ENCODE measurements at regions not wholly inside any gene's neighbourhood (a gene's known extent, or its start where the extent isn't known, plus 50 kb on each side); places are given as distances from the start of the nearest gene placed in this dataset.
"Not testable (repeated sequence)": the region's sequence is repeated elsewhere in the genome, so short reads cannot be mapped to it uniquely, and the experiment has no call there.

- FAIRE-seq (no peak), DNase-seq (ENCODE audit: insufficient read length, low spot score) (no peak)
Observed at GRCh38 chr12:89827592-89827991, 119.0 kb upstream of the ATP2B1 start.

- no peak for FAIRE-seq
- DNase-seq (ENCODE audit: insufficient read length, low spot score) = no peak
Observed at GRCh38 chr12:89826468-89826867, 117.8 kb upstream of the ATP2B1 start.

GRCh38 chr12:89825591-89826449 is 117.2 kb upstream of the ATP2B1 start:
- DNase-seq (ENCODE audit: insufficient read length, low spot score) (peak; percentile 47), FAIRE-seq (peak; percentile 4)

- DNase-seq (ENCODE audit: insufficient read length, low spot score) (no peak), FAIRE-seq (no peak)
Observed at GRCh38 chr12:89824822-89825221, 116.2 kb upstream of the ATP2B1 start.

GRCh38 chr12:89822992-89823391 is 114.4 kb upstream of the ATP2B1 start:
- FAIRE-seq = not testable (repeated sequence)

GRCh38 chr12:89821896-89822295 is 113.3 kb upstream of the ATP2B1 start:
- DNase-seq (ENCODE audit: insufficient read length, low spot score) = no peak
- FAIRE-seq = no peak

More at GRCh38 chr12:89822992-89823391, 114.4 kb upstream of the ATP2B1 start:
- DNase-seq (ENCODE audit: insufficient read length, low spot score) = not testable (repeated sequence)

- no peak for DNase-seq (ENCODE audit: insufficient read length, low spot score)
- no peak for FAIRE-seq
Observed at GRCh38 chr12:89817501-89818226, 109.0 kb upstream of the ATP2B1 start.

- FAIRE-seq (no peak), DNase-seq (ENCODE audit: insufficient read length, low spot score) (no peak)
Observed at GRCh38 chr12:89815225-89815624, 106.6 kb upstream of the ATP2B1 start.

GRCh38 chr12:89803412-89803811 is 94.8 kb upstream of the ATP2B1 start:
- no peak for FAIRE-seq
- no peak for DNase-seq (ENCODE audit: insufficient read length, low spot score)

- no peak for DNase-seq (ENCODE audit: insufficient read length, low spot score)
- FAIRE-seq = no peak
Observed at GRCh38 chr12:89801284-89801683, 92.6 kb upstream of the ATP2B1 start.

- no peak for FAIRE-seq
- no peak for DNase-seq (ENCODE audit: insufficient read length, low spot score)
Observed at GRCh38 chr12:89800435-89800834, 91.8 kb upstream of the ATP2B1 start.

- FAIRE-seq (no peak), DNase-seq (ENCODE audit: insufficient read length, low spot score) (no peak)
Observed at GRCh38 chr12:89799316-89799715, 90.7 kb upstream of the ATP2B1 start.

- DNase-seq (ENCODE audit: insufficient read length, low spot score) = no peak
- no peak for FAIRE-seq
Observed at GRCh38 chr12:89797436-89797835, 88.8 kb upstream of the ATP2B1 start.

GRCh38 chr12:89796798-89797382 is 88.3 kb upstream of the ATP2B1 start:
- FAIRE-seq = no peak
- DNase-seq (ENCODE audit: insufficient read length, low spot score) = no peak

- no peak for FAIRE-seq
- no peak for DNase-seq (ENCODE audit: insufficient read length, low spot score)
Observed at GRCh38 chr12:89793946-89794345, 85.3 kb upstream of the ATP2B1 start.

GRCh38 chr12:89791286-89791685 is 82.6 kb upstream of the ATP2B1 start:
- DNase-seq (ENCODE audit: insufficient read length, low spot score) = no peak
- no peak for FAIRE-seq

- DNase-seq (ENCODE audit: insufficient read length, low spot score) (no peak), FAIRE-seq (no peak)
Observed at GRCh38 chr12:89789862-89790261, 81.2 kb upstream of the ATP2B1 start.

- no peak for FAIRE-seq
Observed at GRCh38 chr12:89787763-89788162, 79.1 kb upstream of the ATP2B1 start.

GRCh38 chr12:89786177-89786810 is 77.7 kb upstream of the ATP2B1 start:
- no peak for DNase-seq (ENCODE audit: insufficient read length, low spot score)
- FAIRE-seq = no peak

More at GRCh38 chr12:89787763-89788162, 79.1 kb upstream of the ATP2B1 start:
- no peak for DNase-seq (ENCODE audit: insufficient read length, low spot score)

- peak; percentile 23 for DNase-seq (ENCODE audit: insufficient read length, low spot score)
Observed at GRCh38 chr12:89783359-89784060, 74.9 kb upstream of the ATP2B1 start.

More at GRCh38 chr12:89783359-89784060, 74.9 kb upstream of the ATP2B1 start:
- FAIRE-seq = no peak
